ENCODE measurements at regions not wholly inside any gene's neighbourhood (a gene's known extent, or its start where the extent isn't known, plus 50 kb on each side); places are given as distances from the start of the nearest gene placed in this dataset.

- H3K27me3 ChIP-seq (ENCODE audit: insufficient read depth, low read length): no peaks in the 10 kb centered on the region
- H3K4me1 ChIP-seq (ENCODE audit: insufficient read depth, low read length): peaks cover 6% of the 10 kb centered on the region
- WGBS: 84% methylated on average over 2 of the region's 2 CpGs
- no peaks in the 10 kb centered on the region for H3K36me3 ChIP-seq (ENCODE audit: insufficient read depth, low read length)
- no peaks in the 10 kb centered on the region for H3K9me3 ChIP-seq (ENCODE audit: insufficient read depth, low read depth, low read length)
- no peak overlapping the region for H3K9ac ChIP-seq (ENCODE audit: low read depth, low read length)
- H3K4me3 ChIP-seq (ENCODE audit: low read length): no peak overlapping the region
- no peak overlapping the region for H3K27ac ChIP-seq (ENCODE audit: low read depth, low read length)
These were observed 481.4 kb downstream of the TRIML1 start for GRCh38 chr4:188620608-188621007.

GRCh38 chr4:188623314-188623854 is 484.1 kb downstream of the TRIML1 start:
- H3K36me3 ChIP-seq (ENCODE audit: insufficient read depth, low read length): no peaks in the 10 kb centered on the region

GRCh38 chr4:188624370-188624769 is 485.1 kb downstream of the TRIML1 start:
- Histone ChIP-seq H3K27me3 (ENCODE audit: insufficient read depth, low read length) (no peaks in the 10 kb centered on the region), H3K27ac (ENCODE audit: low read depth, low read length) (no peak overlapping the region), H3K9me3 (ENCODE audit: insufficient read depth, low read depth, low read length) (no peaks in the 10 kb centered on the region), H3K36me3 (ENCODE audit: insufficient read depth, low read length) (no peaks in the 10 kb centered on the region), H3K4me3 (ENCODE audit: low read length) (no peak overlapping the region), H3K9ac (ENCODE audit: low read depth, low read length) (no peak overlapping the region), H3K4me1 (ENCODE audit: insufficient read depth, low read length) (peaks cover 4% of the 10 kb centered on the region)
- WGBS: 78% methylated on average over 4 of the region's 4 CpGs

More at GRCh38 chr4:188623314-188623854, 484.1 kb downstream of the TRIML1 start:
- no peak overlapping the region for H3K4me3 ChIP-seq (ENCODE audit: low read length)
- H3K27me3 ChIP-seq (ENCODE audit: insufficient read depth, low read length): no peaks in the 10 kb centered on the region
- peaks cover 6% of the 10 kb centered on the region for H3K4me1 ChIP-seq (ENCODE audit: insufficient read depth, low read length)
- no peak overlapping the region for H3K27ac ChIP-seq (ENCODE audit: low read depth, low read length)
- no CpG with 5 or more reads among the region's 4 CpGs for WGBS
- H3K9ac ChIP-seq (ENCODE audit: low read depth, low read length): no peak overlapping the region
- H3K9me3 ChIP-seq (ENCODE audit: insufficient read depth, low read depth, low read length): no peaks in the 10 kb centered on the region

- Histone ChIP-seq H3K4me1 (ENCODE audit: insufficient read depth, low read length) (no peaks in the 10 kb centered on the region), H3K27ac (ENCODE audit: low read depth, low read length) (no peak overlapping the region), H3K36me3 (ENCODE audit: insufficient read depth, low read length) (no peaks in the 10 kb centered on the region), H3K9me3 (ENCODE audit: insufficient read depth, low read depth, low read length) (peaks cover 8% of the 10 kb centered on the region), H3K9ac (ENCODE audit: low read depth, low read length) (no peak overlapping the region), H3K27me3 (ENCODE audit: insufficient read depth, low read length) (no peaks in the 10 kb centered on the region), H3K4me3 (ENCODE audit: low read length) (no peak overlapping the region)
- WGBS: 88% methylated on average over 1 of the region's 1 CpG
These were observed 488.7 kb downstream of the TRIML1 start for GRCh38 chr4:188627892-188628291.

- Histone ChIP-seq H3K27me3 (ENCODE audit: insufficient read depth, low read length) (no peaks in the 10 kb centered on the region), H3K9ac (ENCODE audit: low read depth, low read length) (no peak overlapping the region), H3K36me3 (ENCODE audit: insufficient read depth, low read length) (no peaks in the 10 kb centered on the region), H3K27ac (ENCODE audit: low read depth, low read length) (no peak overlapping the region), H3K4me1 (ENCODE audit: insufficient read depth, low read length) (0 out of 2 replicates have a peak, but pooled peaks cover 3% of the 10 kb centered on the region), H3K4me3 (ENCODE audit: low read length) (no peak overlapping the region), H3K9me3 (ENCODE audit: insufficient read depth, low read depth, low read length) (no peaks in the 10 kb centered on the region)
- WGBS: 92% methylated on average over 3 of the region's 4 CpGs
These were observed 500.3 kb downstream of the TRIML1 start for GRCh38 chr4:188639479-188640100.

- Histone ChIP-seq H3K27me3 (ENCODE audit: insufficient read depth, low read length) (no peaks in the 10 kb centered on the region), H3K36me3 (ENCODE audit: insufficient read depth, low read length) (no peaks in the 10 kb centered on the region), H3K27ac (ENCODE audit: low read depth, low read length) (no peak overlapping the region), H3K9me3 (ENCODE audit: insufficient read depth, low read depth, low read length) (no peaks in the 10 kb centered on the region), H3K4me1 (ENCODE audit: insufficient read depth, low read length) (peaks cover 9% of the 10 kb centered on the region; the same call in 1 of the 2 replicates), H3K9ac (ENCODE audit: low read depth, low read length) (no peak overlapping the region), H3K4me3 (ENCODE audit: low read length) (no peak overlapping the region)
- 95% methylated on average over 1 of the region's 2 CpGs for WGBS
These were observed 508.7 kb downstream of the TRIML1 start for GRCh38 chr4:188647820-188648370.

- Histone ChIP-seq H3K4me3 (ENCODE audit: low read length) (no peak overlapping the region), H3K4me1 (ENCODE audit: insufficient read depth, low read length) (peaks cover 9% of the 10 kb centered on the region; the same call in 1 of the 2 replicates), H3K9ac (ENCODE audit: low read depth, low read length) (no peak overlapping the region), H3K9me3 (ENCODE audit: insufficient read depth, low read depth, low read length) (no peaks in the 10 kb centered on the region), H3K27me3 (ENCODE audit: insufficient read depth, low read length) (no peaks in the 10 kb centered on the region), H3K36me3 (ENCODE audit: insufficient read depth, low read length) (no peaks in the 10 kb centered on the region), H3K27ac (ENCODE audit: low read depth, low read length) (no peak overlapping the region)
- 93% methylated on average over 7 of the region's 7 CpGs for WGBS
These were observed 510.4 kb downstream of the TRIML1 start for GRCh38 chr4:188649635-188650034.

GRCh38 chr4:188650516-188650915 is 511.3 kb downstream of the TRIML1 start:
- Histone ChIP-seq H3K27ac (ENCODE audit: low read depth, low read length) (no peak overlapping the region), H3K9me3 (ENCODE audit: insufficient read depth, low read depth, low read length) (no peaks in the 10 kb centered on the region), H3K27me3 (ENCODE audit: insufficient read depth, low read length) (no peaks in the 10 kb centered on the region), H3K9ac (ENCODE audit: low read depth, low read length) (no peak overlapping the region), H3K4me3 (ENCODE audit: low read length) (no peak overlapping the region), H3K36me3 (ENCODE audit: insufficient read depth, low read length) (no peaks in the 10 kb centered on the region), H3K4me1 (ENCODE audit: insufficient read depth, low read length) (peaks cover 9% of the 10 kb centered on the region; the same call in 1 of the 2 replicates)
- 94% methylated on average over 4 of the region's 4 CpGs for WGBS

- Histone ChIP-seq H3K4me1 (ENCODE audit: insufficient read depth, low read length) (no peaks in the 10 kb centered on the region; the same call in 1 of the 2 replicates), H3K9me3 (ENCODE audit: insufficient read depth, low read depth, low read length) (no peaks in the 10 kb centered on the region), H3K27me3 (ENCODE audit: insufficient read depth, low read length) (no peaks in the 10 kb centered on the region), H3K36me3 (ENCODE audit: insufficient read depth, low read length) (no peaks in the 10 kb centered on the region), H3K27ac (ENCODE audit: low read depth, low read length) (no peak overlapping the region), H3K4me3 (ENCODE audit: low read length) (no peak overlapping the region), H3K9ac (ENCODE audit: low read depth, low read length) (no peak overlapping the region)
- 94% methylated on average over 5 of the region's 5 CpGs for WGBS
These were observed 518.1 kb downstream of the TRIML1 start for GRCh38 chr4:188657365-188657764.

GRCh38 chr4:188658958-188659522 is 519.8 kb downstream of the TRIML1 start:
- 92% methylated on average over 48 of the region's 48 CpGs for WGBS
- no peak overlapping the region for H3K4me3 ChIP-seq (ENCODE audit: low read length)
- H3K4me1 ChIP-seq (ENCODE audit: insufficient read depth, low read length): no peaks in the 10 kb centered on the region
- no peaks in the 10 kb centered on the region for H3K27me3 ChIP-seq (ENCODE audit: insufficient read depth, low read length)
- H3K36me3 ChIP-seq (ENCODE audit: insufficient read depth, low read length): no peaks in the 10 kb centered on the region
- H3K27ac ChIP-seq (ENCODE audit: low read depth, low read length): no peak overlapping the region
- no peak overlapping the region for H3K9ac ChIP-seq (ENCODE audit: low read depth, low read length)
- H3K9me3 ChIP-seq (ENCODE audit: insufficient read depth, low read depth, low read length): no peaks in the 10 kb centered on the region

- WGBS: 92% methylated on average over 6 of the region's 7 CpGs
- no peaks in the 10 kb centered on the region for H3K27me3 ChIP-seq (ENCODE audit: insufficient read depth, low read length)
- H3K9ac ChIP-seq (ENCODE audit: low read depth, low read length): no peak overlapping the region
- H3K27ac ChIP-seq (ENCODE audit: low read depth, low read length): no peak overlapping the region
- no peaks in the 10 kb centered on the region for H3K36me3 ChIP-seq (ENCODE audit: insufficient read depth, low read length)
- H3K4me1 ChIP-seq (ENCODE audit: insufficient read depth, low read length): 0 out of 2 replicates have a peak, but pooled peaks cover 6% of the 10 kb centered on the region
- no peaks in the 10 kb centered on the region for H3K9me3 ChIP-seq (ENCODE audit: insufficient read depth, low read depth, low read length)
- no peak overlapping the region for H3K4me3 ChIP-seq (ENCODE audit: low read length)
These were observed 521.6 kb downstream of the TRIML1 start for GRCh38 chr4:188660796-188661195.

All from HUES64 (cell line).